ENCODE measurements at regions not wholly inside any gene's neighbourhood (a gene's known extent, or its start where the extent isn't known, plus 50 kb on each side); places are given as distances from the start of the nearest gene placed in this dataset.
A peak's percentile ranks its signal among the peaks of the same experiment; 100 is the strongest.
"Not testable (repeated sequence)": the region's sequence is repeated elsewhere in the genome, so short reads cannot be mapped to it uniquely, and the experiment has no call there.

DNA sequence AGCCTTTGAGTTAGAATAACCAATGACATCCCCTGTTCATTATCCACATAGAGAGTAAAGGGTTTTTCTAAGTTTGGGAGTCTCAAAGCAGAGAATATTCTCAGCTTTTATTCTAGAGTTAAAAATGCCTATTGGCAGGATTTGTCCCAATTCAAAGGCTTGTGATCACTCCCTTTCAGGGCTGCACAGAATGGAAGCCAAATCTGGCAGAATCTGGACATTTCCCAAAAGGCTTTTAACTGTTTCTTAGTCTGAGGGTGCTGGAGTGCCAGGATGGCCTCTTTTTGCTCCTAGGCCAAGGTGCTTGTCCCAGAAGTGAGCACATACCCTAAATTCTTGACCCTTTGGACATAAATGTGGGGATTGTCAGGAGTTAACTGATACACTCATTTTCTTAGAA is 556.6 kb downstream of the DOK5 start:
- no peak for DNase-seq

DNA sequence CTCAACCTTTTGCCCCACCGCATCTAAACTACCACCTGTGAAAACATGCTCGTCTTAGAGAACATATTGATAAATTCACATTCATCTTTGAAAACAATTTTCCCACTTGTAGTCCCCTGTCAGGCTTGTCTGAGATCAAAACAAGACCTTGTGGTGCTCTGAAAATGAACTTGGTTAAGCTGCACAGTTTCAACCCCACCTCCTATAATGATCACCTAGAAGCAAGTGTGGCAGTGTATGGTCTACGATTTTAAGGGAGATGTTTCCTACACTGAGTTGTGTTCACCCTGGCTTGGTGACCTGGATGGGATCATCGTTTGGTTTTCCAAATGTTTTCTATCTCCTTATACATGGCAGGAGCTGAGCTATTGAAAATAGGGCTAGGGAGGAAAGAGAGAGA is 539.4 kb downstream of the DOK5 start:
- no peak for DNase-seq

DNA sequence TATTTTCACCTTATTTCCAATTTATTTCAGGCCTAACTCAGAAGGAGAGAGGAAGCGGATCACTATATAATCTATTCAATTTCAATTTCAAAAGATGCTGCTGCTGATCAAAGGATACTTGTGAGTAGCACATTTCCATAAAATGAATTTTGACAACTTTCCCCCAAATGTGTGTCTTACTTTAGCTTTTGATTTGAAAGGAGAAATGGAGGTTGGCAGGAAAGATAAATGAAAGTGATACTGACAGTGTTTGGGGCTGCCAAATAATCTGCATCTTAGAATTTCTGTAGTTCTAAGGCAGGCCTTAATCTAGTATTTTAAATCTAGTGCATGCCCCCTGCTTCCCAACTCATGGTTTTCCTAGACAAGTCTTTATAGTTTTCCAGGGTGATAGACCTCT is 535.4 kb downstream of the DOK5 start:
- DNase-seq = no peak

DNA sequence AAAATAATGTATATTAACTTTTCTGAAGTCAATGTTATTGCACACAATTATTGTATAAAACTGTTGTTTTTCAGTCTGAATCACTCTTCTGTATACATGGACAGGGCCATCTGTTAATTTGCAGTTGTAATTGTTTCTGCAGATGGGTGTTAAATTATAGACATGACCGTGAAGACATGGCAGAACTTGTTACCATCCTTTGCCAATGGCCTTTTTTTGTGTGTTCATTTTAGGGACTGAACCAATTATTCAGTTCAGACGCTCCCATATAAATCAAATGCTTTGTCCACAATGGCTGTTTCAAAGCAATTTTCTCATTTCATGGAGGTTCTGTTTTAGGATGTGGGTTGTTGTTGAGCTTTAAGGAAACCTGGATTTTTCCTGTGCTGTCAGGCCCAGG is 533.7 kb downstream of the DOK5 start:
- no peak for DNase-seq

- DNase-seq = no peak
Observed at GRCh38 chr20:55004044-55004443, 528.7 kb downstream of the DOK5 start.

DNA sequence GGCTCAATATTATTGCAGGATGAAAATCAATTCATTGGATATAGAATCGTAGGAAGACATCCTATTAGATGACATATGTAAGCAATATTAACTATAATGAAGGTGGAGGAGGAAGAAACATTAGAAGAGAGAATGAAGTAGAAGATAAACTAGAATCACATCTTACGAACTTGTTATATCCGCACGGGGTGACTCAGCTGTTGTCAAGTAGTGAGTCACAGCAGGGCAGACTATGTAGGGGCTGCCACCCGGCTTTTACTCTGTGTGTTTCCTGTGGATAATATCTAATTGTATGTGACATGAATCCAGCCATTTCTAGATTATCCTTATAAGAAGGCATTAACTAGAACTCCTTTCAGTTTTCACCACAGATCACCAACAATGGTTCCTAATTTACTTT is 520.2 kb downstream of the DOK5 start:
- no peak for DNase-seq

DNA sequence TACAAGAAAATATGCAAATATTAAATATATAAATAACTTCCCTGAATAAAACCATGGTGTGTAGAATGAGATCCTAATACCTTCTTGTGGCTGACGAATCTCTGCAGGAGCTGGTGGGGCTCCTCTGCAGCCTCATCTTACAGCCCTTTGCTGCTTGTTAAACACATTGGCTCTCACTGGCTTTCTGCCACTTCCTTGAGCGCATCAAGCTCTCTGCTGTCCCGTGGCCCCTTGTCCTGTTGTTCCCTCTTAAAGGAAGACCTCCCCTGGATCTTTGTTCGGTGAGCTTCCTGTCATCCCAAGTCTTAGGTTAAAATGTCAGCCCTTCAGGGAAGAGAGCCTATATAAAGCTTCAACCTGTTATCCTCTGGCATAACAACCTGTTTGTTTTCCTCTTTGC is 519.6 kb downstream of the DOK5 start:
- no peak for DNase-seq

DNA sequence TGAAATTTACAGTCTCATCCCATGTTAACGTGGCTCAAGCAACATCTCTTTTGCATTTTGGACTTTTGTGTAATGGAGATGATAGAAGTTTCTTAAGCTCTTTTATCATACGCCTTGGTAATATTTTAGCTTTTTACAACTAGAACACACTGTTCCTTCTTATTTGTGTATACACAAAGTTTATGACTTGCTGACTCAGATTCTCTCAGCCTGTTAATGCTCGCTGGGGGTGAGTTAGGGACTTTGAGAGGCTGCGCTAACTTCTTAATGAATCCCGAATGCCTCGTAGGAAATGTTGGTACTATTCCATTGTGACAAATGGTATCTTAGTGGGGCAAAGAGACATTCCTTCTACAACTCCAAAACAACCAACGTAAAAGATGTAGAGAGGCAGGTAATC is 509.7 kb downstream of the DOK5 start:
- no peak for DNase-seq

- DNase-seq = no peak
Observed at GRCh38 chr20:54984104-54984448, 508.7 kb downstream of the DOK5 start.

DNA sequence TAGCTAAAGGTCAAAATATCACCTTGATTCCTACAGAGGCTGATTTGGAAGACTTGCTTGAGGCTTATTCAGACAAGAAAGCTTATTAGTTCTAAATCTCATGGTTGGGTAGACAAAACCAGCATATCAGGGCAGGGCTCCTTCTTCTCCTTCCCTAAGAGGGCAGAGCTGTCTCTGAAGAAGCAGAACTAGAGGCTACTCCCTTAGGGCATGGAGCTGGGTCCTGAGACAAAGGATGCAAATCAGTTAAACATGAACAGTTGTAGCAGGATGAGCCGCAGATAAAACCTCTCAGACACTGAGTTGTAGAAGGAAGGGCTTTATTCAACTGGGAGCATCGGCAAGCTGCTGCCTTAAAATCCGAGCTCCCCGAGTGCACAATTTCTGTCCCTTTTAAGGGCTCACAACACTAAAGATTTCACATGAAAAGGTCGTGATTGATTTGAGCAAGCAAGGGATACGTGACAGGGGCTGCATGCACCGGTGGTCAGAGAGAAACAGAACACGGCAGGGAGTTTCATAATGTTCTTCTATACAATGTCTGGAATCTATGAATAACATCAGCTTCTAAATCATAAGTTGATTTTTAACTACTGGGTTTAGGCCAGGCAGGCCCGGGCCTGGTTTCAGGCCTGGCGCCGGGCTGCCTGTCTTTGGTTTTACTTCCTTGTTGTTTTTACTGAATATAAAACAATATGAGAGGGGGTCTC is 508.2 kb downstream of the DOK5 start:
- DNase-seq = not testable (repeated sequence)

DNA sequence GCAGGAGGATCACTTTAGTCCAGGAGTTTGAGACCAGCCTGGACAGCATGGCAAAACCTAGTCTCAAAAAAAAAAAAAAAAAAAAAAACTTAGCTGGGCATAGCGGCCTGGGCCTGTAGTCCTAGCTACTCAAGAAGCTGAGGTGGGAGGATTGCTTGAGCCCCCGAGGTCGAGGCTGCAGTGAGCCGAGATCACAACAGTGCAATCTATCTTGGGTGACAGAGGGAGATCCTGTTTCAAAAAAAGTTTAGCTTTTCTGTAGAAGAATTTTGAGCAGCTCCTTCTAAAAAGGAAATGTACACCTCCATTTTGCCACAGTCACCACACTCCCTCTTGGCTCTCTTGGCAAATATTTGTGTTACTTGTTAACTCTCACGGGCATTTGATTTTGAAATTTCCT is 505.8 kb downstream of the DOK5 start:
- no peak for DNase-seq

DNA sequence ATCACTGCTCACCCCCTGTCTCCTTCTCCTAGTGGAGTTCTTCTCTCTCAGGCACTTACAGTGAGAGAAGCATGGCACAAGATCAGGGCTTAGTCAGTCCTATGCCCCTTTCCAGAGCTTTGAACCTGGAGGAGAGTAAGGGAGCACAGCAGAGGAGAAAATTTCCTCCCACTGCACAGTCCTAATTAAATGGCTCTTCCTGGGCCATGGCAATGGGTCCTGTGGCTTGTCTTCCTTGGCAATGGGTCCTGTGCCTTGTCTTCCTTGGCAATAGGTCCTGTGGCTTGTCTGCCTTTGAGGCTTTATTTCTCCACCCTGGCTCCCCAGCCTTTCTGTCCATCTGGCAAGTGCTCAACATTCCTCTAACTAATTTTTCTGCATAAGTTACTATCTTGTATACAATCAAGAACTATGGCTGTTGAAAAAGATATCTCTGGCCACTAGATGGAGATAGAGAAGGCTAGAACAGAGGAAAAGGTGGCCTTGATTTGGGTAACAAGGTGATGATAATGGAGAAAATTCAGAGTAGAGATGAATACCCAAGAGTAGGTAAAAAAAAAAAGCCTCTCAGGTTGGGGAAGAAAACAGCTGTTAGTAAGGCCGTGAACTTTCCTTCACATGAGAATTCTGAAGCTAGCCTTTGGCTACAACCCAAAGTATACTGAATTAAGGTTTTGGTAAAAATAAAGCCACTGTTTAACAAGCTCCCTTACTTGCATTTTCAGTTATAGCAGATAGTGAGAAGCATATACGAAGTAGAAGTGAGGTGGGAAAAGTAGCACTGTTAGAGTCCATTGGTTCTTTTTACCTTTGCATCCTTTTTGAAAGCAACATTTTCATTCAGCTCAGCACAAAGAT is 504.9 kb downstream of the DOK5 start:
- DNase-seq = peak; percentile 10

DNA sequence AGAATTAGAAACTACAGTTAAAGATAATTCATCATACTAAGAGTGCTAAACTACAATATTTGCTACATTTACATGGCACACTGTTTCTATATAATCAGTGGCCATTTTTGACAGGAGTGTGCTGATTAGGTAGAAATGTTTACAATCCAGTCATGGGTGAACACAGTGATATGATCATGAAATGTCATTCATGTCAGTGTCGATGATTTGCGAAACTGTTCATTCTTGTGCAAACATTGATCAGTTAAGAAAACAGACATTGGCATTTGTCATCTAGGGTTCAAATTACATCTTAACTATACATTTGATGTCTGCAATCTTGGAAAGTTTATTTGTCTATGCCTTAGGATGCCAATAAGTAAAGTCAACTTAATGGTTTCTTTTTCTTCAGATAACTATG is 474.9 kb downstream of the DOK5 start:
- DNase-seq = no peak

DNA sequence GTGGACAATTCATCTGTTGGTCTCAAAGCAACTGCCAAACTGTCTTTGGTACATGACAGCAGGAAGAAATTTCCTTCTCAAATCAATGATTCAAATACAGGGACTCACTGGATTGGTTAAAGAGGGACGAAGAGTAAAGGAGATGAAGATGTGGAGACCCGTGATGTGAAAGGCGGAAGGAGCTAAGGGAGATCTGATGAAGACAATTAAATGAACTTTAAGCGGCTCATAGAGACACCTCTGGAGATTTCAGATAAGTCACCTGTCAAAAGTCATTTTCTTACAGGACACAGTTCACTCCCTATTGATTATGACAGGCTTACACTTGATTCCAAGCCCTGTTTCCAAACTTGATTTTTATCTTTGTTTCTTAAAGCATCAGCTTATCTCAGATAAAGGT is 466.3 kb downstream of the DOK5 start:
- DNase-seq = no peak

DNA sequence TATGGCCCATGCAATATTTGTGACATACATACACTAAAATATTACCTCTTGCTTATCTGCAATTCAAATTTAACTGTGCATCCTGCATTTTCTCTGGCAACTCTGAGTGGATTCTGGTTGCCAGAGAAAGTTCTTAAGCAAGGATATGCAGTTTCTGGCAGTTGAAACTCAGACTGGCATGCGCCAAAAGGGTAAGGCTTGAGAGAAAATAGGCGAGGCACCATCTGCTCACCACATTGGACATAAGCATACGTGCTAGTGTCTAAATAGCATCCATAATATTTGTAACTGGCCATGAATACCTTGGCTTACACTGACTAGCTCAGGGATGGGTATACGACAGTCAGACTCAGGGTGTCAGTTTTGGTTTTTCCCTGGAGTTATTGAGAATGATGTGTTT is 465.1 kb downstream of the DOK5 start:
- DNase-seq = no peak

GRCh38 chr20:54938707-54939106 is 463.3 kb downstream of the DOK5 start:
- no peak for DNase-seq

- DNase-seq = no peak
Observed at GRCh38 chr20:54933212-54933904, 458.0 kb downstream of the DOK5 start.

DNA sequence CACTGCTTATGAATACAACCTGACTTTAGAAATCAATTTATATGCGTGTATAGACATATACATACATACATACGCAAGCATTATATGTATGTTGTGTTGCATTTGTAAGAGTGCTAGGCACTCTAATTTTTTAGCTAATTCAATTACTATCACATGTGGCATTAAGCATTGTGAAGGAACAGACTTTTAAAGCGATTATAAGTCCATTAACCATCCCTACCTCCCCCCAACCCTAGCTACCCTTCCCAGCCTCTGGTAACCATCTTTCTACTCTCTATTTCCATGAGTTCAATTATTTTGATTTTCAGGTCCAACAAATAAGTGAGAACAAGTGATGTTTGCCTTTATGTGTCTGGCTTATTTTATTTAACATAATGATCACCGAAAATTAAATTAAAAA is 453.8 kb downstream of the DOK5 start:
- no peak for DNase-seq

GRCh38 chr20:54928564-54928963 is 453.2 kb downstream of the DOK5 start:
- DNase-seq = no peak

- no peak for DNase-seq
Observed at GRCh38 chr20:54922636-54923035, 447.2 kb downstream of the DOK5 start.

DNA sequence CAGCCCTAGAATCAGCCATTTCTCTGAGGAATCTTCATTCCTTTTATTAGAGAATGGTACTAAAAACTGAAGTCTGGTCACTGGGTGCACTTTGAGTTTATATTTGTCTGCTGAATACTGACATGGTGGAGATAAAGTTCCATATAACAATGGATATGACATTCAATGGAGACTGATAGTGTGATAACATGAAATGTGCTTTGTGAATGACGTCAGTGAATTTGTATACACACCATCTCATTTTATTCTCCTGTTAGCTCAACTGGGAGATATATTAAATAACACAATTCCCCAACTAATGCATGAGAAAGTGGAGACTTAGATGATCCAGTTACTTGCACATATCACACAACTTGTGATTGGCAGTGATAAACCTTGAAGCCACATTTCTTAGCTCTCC is 446.7 kb downstream of the DOK5 start:
- no peak for DNase-seq

- no peak for DNase-seq
Observed at GRCh38 chr20:54920491-54920890, 445.1 kb downstream of the DOK5 start.

DNA sequence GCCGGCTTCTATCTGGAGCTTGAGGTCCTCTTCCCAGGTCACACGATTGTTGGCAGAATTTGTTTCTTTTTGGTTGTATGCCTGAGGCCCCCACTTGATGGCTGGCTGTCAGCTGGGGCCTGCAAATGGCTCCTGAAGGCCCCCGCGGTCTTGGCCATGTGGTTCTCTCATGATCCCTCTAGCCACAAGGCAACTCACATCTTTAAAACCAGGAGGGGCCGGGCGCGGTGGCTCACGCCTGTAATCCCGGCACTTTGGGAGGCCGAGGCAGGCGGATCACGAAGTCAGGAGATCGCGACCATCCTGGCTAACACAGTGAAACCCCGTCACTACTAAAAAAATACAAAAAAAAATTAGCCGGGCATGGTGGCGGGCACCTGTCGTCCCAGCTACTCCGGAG is 443.6 kb downstream of the DOK5 start:
- not testable (repeated sequence) for DNase-seq

- no peak for DNase-seq
Observed at GRCh38 chr20:54914995-54915394, 439.6 kb downstream of the DOK5 start.

Measured in NCI-H1105 (cell line).